ACHN (cell line): ENCODE measurements at regions not wholly inside any gene's neighbourhood (a gene's known extent, or its start where the extent isn't known, plus 50 kb on each side); places are given as distances from the start of the nearest gene placed in this dataset.
"Not testable (repeated sequence)": the region's sequence is repeated elsewhere in the genome, so short reads cannot be mapped to it uniquely, and the experiment has no call there.

ENCODE experiments used
- DNase-seq: peaks from one replicate; pipeline ENCODE4 v3.0.0-alpha.2; 2015
- in situ Hi-C: cut with HindIII; loops from 2 replicates; pipeline ENCODE4 v1.10.0; 2017; ENCODE audit warnings: low sequenced_read_pairs, low pct_ligation_motif_present, low pct_unique_long_range_greater_than_20kb

DNA sequence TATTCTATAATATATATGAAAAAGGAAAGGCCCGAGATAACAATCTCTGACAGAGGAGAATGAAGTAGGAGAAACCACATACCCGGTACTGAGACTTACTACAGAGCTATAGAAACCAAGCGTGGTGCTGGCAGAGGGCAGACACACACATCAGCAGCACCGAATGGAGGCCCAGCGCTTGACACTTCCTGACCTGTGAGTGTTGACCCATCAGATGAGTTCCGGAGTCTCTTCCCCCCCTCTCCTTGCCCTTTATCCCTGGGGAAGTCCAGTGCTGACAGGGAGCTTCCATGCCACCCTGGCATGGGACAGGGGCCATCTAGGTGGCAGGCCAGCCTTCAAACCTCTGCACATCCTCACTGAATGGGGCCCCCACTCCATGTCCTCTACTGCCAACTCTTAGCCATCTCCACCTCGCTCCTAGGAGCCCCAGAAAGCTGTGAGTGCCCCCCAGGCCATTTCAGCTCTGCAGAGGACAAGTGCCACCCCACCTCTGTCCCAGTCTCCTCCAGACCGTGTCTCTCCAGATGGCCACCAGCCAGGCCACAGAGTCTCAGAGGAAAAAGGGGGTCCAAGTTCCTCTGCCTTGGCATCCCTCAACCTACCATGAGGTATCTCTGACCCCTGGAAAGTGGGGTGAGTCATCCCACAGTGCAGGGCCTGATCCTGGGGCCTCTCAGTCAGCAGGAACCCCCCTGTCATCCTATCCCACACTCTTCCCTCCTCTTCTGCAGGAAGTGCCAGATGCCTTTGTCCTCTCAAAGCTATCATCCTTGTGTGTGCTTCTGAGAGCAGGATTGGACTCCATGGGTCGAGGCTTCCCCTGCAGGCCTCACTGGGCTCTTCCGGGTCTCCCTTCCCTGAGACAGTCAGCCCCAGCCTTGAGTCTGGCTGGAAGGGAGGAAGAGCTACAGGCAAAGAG, 116.5 kb upstream of the ALDH1A3 start:
- in situ Hi-C loops = no loop called here
- DNase-seq = no peak

DNA sequence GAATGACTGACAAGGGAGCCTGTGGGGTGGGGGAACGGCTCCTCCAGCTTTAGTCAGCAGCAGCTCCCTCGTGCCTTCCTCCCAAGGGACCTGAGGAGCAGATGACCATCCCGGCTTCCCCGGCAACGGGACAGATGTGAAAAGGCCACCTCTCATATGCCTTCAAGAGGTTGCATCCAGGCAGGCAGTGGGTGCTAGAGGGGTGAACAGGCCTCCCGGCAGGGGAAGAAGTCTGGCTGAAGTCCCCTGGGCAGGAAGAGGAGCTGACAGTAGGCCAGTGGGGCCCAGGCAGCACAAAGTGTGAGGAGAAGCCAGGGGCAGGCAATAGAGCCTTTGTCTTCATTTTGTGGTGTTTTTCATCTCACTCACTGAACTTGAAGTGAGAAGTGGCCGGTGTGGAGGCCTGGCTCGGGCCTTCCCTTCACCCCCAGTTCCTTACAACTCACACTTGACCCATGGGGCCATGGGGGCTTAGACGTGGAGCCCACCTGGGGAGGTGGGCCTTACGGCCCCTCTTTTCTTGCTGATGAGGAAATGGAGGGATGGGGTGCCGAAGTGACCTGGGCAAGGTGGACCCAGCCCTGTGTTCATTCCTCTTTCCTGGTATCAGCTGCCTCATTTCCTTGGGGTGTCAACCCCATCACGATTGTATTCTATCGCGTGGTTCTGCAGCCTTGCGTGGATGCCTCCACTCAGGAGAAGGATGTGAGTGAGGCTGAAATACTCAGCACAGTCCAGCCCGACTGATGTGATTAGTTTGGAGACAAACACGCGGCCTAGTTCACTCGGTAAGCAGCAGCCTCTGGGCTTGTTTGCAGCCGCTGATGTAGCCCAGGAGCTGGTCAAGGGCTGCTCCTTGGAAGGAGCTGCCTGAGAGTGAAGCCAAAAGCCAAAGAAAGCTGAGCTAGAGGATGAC, 115.5 kb upstream of the ALDH1A3 start:
- in situ Hi-C loops = no loop called here
- no peak for DNase-seq

DNA sequence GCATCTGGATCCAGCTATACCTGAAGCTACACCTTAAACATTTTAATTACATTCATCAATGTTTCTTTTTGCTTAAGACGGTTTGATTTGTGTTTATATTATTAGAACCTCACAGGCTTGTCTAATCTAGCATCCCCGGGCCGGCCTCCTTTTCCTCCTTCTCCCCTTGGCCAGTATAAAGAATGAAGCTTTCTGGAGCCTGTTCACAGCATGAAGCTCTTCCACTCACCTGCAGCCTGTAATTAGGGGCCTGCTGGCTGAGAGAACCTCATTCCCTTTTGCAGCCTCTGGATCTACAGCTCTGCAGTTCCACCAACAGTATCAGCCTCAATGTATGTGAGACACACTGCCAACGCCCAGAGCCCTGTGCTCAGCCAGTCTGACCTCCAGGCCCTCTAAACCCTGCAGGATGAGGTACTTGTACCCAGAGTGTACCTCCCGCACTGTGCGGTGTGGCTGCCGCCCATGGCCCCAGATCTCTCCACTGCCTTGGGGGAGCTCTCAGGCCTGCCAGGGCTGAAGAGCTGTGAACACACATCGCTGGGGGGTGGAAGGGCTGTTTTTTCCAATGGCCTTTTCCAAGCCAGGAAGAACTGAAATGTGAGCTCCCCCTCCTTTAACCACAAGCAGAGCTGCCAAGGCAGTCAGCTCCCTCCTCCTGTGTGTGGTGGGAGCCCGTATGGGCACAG, 114.7 kb upstream of the ALDH1A3 start:
- in situ Hi-C loops = no loop called here
- DNase-seq = no peak

GRCh38 chr15:100765467-100766241, 114.0 kb upstream of the ALDH1A3 start:
- no peak for DNase-seq
- in situ Hi-C loops = no loop called here

- DNase-seq = no peak
- in situ Hi-C loops = no loop called here
Measured at GRCh38 chr15:100766243-100767000, 113.2 kb upstream of the ALDH1A3 start.

DNA sequence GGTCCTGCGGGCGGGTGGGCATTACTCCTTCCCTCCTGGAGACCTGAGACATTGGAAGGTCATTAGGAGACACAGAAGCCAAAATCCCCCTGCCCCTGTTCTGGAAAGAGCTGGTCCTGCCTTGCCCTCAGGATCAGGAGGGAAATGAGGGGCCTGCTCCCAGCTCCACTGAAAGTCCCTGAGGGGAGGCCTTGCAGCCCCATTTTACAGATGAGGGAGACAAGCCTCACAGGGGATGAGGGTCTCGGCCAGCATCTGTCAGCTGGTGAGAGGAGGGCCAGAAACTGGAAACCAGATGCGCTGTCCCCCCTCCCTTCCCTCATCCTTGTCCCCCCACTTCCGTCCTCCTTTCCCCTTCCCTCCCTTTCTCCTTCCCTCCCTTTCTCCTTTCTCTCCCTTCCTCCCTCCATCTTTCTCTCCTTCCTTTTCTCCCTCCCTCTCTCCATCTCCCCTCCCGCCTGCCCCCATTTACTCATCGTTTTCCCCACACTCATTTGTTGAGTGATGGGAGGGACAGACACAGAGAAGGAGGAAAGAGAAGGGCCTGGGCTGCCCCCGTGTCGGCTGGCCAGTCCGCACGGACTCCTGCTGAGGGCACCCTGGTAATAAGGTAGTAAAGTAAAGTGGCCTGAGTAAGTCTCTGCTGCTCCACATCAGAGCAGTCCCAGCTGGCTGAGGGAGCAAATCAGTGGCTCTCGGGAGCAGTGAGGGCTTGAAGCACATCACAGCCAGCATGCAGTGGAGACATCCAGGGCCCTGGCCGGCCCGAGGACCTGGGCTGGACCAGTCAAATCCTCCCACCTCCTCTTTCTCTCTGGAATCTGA, 112.4 kb upstream of the ALDH1A3 start:
- in situ Hi-C loops = no loop called here
- no peak for DNase-seq

- in situ Hi-C loops = no loop called here
- no peak for DNase-seq
Measured at GRCh38 chr15:100768501-100768931, 111.1 kb upstream of the ALDH1A3 start.

GRCh38 chr15:100769043-100769974, 110.3 kb upstream of the ALDH1A3 start:
- in situ Hi-C loops = no loop called here

DNA sequence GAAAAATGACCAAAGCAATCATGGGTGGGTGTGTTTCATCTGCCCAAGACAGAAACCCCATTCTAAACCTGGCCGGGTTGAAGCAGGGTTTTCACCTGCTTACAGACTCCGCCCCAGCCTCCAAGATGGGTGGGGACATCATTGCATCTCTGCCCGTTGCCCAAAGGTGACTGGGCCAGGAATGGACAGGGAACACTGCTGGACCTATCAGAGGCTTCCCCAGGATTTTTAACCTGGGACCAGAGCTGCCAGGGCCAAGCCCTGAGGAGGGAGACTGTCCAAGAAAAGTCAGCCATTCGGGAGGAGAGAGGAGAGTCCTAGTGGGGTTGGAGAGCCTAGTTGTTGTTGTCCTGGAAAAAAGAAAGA, 109.7 kb upstream of the ALDH1A3 start:
- no peak for DNase-seq
- in situ Hi-C loops = no loop called here

More at GRCh38 chr15:100769043-100769974, 110.3 kb upstream of the ALDH1A3 start:
- DNase-seq = no peak

DNA sequence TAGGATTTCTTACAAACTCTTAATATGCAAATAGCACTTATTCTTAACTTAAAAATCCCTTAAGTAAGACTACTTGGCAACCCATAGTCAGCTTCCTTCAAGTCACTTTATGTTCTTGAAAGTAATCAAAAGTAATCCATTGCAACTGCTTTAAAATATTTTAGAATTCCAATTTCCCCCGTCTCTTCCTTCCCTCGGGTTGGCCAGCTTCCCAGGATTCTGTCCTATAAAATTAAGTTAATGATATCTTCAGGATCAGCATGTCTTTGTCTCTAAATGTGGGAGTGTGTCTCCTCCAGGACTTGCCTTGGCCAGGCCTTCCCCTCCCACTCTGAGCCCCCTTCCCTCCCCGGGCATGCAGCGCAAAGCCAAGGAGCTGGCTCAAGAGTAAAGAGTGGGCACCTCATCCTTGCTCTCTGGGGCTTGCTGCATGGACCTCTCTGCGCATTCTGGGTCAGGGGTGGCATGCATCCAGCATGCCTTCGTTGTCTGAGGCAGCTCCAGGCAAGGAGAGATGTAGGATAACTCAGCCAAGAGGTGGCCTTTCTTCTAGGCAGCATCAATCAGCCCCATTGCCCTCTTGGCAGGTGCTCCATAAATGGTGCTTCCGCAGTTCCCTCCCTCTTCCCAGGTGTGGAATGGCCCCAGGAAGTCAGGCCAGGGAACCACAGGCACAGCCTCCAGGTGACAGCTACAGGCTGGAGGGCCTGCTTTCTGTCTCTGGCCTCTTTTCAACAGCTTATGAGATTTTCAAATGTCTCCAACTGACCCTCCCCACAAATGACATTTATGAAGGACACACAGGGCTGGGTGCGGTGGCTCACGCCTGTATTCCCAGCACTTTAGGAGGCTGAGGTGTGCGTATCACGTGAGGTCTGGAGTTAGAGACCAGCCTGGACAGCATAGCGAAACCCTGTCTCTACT, 108.7 kb upstream of the ALDH1A3 start:
- in situ Hi-C loops = no loop called here
- no peak for DNase-seq

GRCh38 chr15:100771746-100772145, 107.9 kb upstream of the ALDH1A3 start:
- no peak for DNase-seq
- in situ Hi-C loops = no loop called here

GRCh38 chr15:100772478-100772877, 107.2 kb upstream of the ALDH1A3 start:
- in situ Hi-C loops = no loop called here
- no peak for DNase-seq

- no peak for DNase-seq
- in situ Hi-C loops = no loop called here
Measured at GRCh38 chr15:100772892-100773520, 106.6 kb upstream of the ALDH1A3 start.

GRCh38 chr15:100774044-100774443, 105.6 kb upstream of the ALDH1A3 start:
- in situ Hi-C loops = not testable (repeated sequence)

More at GRCh38 chr15:100774044-100774443, 105.6 kb upstream of the ALDH1A3 start:
- not testable (repeated sequence) for DNase-seq
